AG04450 (cell line): ENCODE measurements at regions not wholly inside any gene's neighbourhood (a gene's known extent, or its start where the extent isn't known, plus 50 kb on each side); places are given as distances from the start of the nearest gene placed in this dataset.
A peak's percentile ranks its signal among the peaks of the same experiment; 100 is the strongest.

ENCODE experiments used
- CTCF ChIA-PET: fragments of 300-600, 350-600 bp; formaldehyde crosslinking; extraction: SDS; loops from one replicate; lab custom pipeline; 2022; ENCODE audit warnings: antibody characterized with exemption, inconsistent platforms; lab: Charles Lee
- POLR2A ChIA-PET: fragments of 350-600 bp; formaldehyde crosslinking; extraction: SDS; loops from one replicate; lab custom pipeline; 2021; ENCODE audit warnings: antibody characterized with exemption, inconsistent platforms; lab: Yijun Ruan, JAX
- DNase-seq: peaks from one replicate; pipeline ENCODE4 v3.0.0-alpha.2; 2011; ENCODE audit warnings: low read depth, low spot score
- H3K27ac ChIP-seq: one replicate; pipeline ENCODE4 v1.5.1; 2012; ENCODE audit warnings: low read depth, low read length, control low read depth
- H3K27me3 ChIP-seq: one replicate; pipeline ENCODE4 v1.6.0; 2012; ENCODE audit warnings: low read length; ENCODE audit not compliant: control insufficient read depth, insufficient read depth
- H3K4me3 ChIP-seq: 2 replicates; pipeline ENCODE4 v1.5.1; 2011; ENCODE audit warnings: mild to moderate bottlenecking, low read depth, low read length, control low read depth
- H3K9me3 ChIP-seq: 2 replicates; pipeline ENCODE4 v1.5.1; 2012; ENCODE audit warnings: low read length; ENCODE audit not compliant: control insufficient read depth, insufficient read depth
- CTCF ChIP-seq: IDR thresholded peaks from 2 replicates; pipeline ENCODE4 v1.5.1; 2011; ENCODE audit warnings: low read depth, low read length, control low read depth, inconsistent platforms

- Histone ChIP-seq H3K27me3 (no peaks in the 10 kb centered on the region), H3K27ac (no peak overlapping the region), H3K9me3 (no peaks in the 10 kb centered on the region), H3K4me3 (no peak overlapping the region)
- peak; percentile 15; the same call in 1 of the 2 replicates for TF ChIP-seq CTCF
- no peak for DNase-seq
- ChIA-PET POLR2A (no interaction called here), CTCF (interaction anchor here (1.3 to 2.4 kb wide), 2 partner anchors 12 to 549 kb away, joined by 5 to 9 read pairs; partner anchors contain the start of gene TRIB2)
Measured at GRCh38 chr2:12167525-12168317, 421.3 kb downstream of the LPIN1 start.

- ChIA-PET POLR2A (no interaction called here), CTCF (interaction anchor here (0.5 to 2.4 kb wide), 3 partner anchors 13 to 548 kb away, joined by 3 to 9 read pairs (median 5); partner anchors contain the start of gene TRIB2)
- no peak overlapping the region for H3K27ac ChIP-seq
- no peaks in the 10 kb centered on the region for H3K27me3 ChIP-seq
- no peak overlapping the region for H3K4me3 ChIP-seq
- no peaks in the 10 kb centered on the region for H3K9me3 ChIP-seq
- DNase-seq = no peak
- no peak for TF ChIP-seq CTCF
Measured at GRCh38 chr2:12168354-12168753, 421.9 kb downstream of the LPIN1 start.

- POLR2A ChIA-PET = no interaction called here
Measured at GRCh38 chr2:12168791-12169388, 422.5 kb downstream of the LPIN1 start.

GRCh38 chr2:12169721-12170120, 423.3 kb downstream of the LPIN1 start:
- H3K9me3 ChIP-seq = no peaks in the 10 kb centered on the region
- no peak for DNase-seq
- no peak overlapping the region for H3K4me3 ChIP-seq
- ChIA-PET CTCF (interaction anchor here (0.9 to 2.4 kb wide), 2 partner anchors 390 to 547 kb away, joined by 3 to 9 read pairs; partner anchors contain the start of gene TRIB2), POLR2A (interaction anchor here (0.9 kb wide), 1 partner anchor 15 kb away, joined by 4 read pairs; no protein-coding TSS in a partner anchor)
- H3K27me3 ChIP-seq = no peaks in the 10 kb centered on the region
- TF ChIP-seq CTCF = no peak
- peak overlapping the region; percentile 57 for H3K27ac ChIP-seq

More at GRCh38 chr2:12168791-12169388, 422.5 kb downstream of the LPIN1 start:
- Histone ChIP-seq H3K9me3 (no peaks in the 10 kb centered on the region), H3K4me3 (no peak overlapping the region), H3K27ac (peak overlapping the region; percentile 57), H3K27me3 (no peaks in the 10 kb centered on the region)
- TF ChIP-seq CTCF = no peak
- CTCF ChIA-PET = interaction anchor here (0.5 to 2.4 kb wide), 3 partner anchors 14 to 548 kb away, joined by 3 to 9 read pairs (median 5); partner anchors contain the start of gene TRIB2
- no peak for DNase-seq
